SK-N-SH (cell line): ENCODE measurements at regions not wholly inside any gene's neighbourhood (a gene's known extent, or its start where the extent isn't known, plus 50 kb on each side); places are given as distances from the start of the nearest gene placed in this dataset.

Experiments used
- CTCF ChIA-PET: fragments of 300-600, 350-600 bp; formaldehyde crosslinking; extraction: SDS; loops from one replicate; lab custom pipeline; 2021; lab: Yijun Ruan, JAX
- POLR2A ChIA-PET: fragments of 350-600 bp; sonication (Branson Sonifier 250); formaldehyde crosslinking; extraction: SDS; loops from one replicate; lab custom pipeline; 2020; ENCODE audit warnings: antibody characterized with exemption, inconsistent platforms; lab: Yijun Ruan, JAX
- DNase-seq: peaks from one replicate; pipeline ENCODE4 v3.0.0; 2012
- H2AFZ ChIP-seq: fragments of 200-600 bp; sonication (generic); 2 replicates; pipeline ENCODE4 v1.8.1; 2016; ENCODE audit warnings: antibody characterized with exemption, mild to moderate bottlenecking, low read depth
- H3F3A ChIP-seq: fragments of 200-600 bp; sonication (generic); replicated peaks from 2 replicates; pipeline ENCODE3; 2016; ENCODE audit warnings: antibody characterized with exemption, mild to moderate bottlenecking; ENCODE audit not compliant: insufficient read depth
- H3K27ac ChIP-seq, 2 experiments: fragments of 200-500 bp in 1 of 2; fragments of 200-600 bp in 1 of 2; sonication (Bioruptor generic) in 1 of 2; sonication (generic), shearing (Covaris generic) in 1 of 2; 2 replicates each; pipeline versions ENCODE4 v1.5.1 to v1.6.1; 2014 to 2016; ENCODE audit warnings: low read depth in 2 of 2, inconsistent platforms in 1 of 2, low read length in 1 of 2, mild to moderate bottlenecking in 1 of 2, mixed read lengths in 1 of 2
- H3K27me3 ChIP-seq: fragments of 200-600 bp; sonication (generic), shearing (Covaris generic); 2 replicates; pipeline ENCODE4 v1.6.1; 2016; ENCODE audit warnings: mixed run types; ENCODE audit not compliant: insufficient read depth
- H3K36me3 ChIP-seq, 2 experiments: fragments of 200-500 bp in 1 of 2; fragments of 200-600 bp in 1 of 2; sonication (Bioruptor generic) in 1 of 2; sonication (generic) in 1 of 2; replicated peaks in 1 of 2; 2 replicates each; pipeline versions ENCODE3 to v1.5.1; 2014 to 2016; ENCODE audit warnings: low read length in 1 of 2, mild to moderate bottlenecking in 1 of 2; ENCODE audit not compliant: insufficient read depth in 2 of 2, control insufficient read depth in 1 of 2
- H3K4me1 ChIP-seq, 2 experiments: fragments of 200-500 bp in 1 of 2; fragments of 200-600 bp in 1 of 2; sonication (Bioruptor generic) in 1 of 2; sonication (generic), shearing (Covaris generic) in 1 of 2; 2 replicates each; pipeline versions ENCODE4 v1.5.1 to v1.6.1; 2014 to 2016; ENCODE audit warnings: low read depth in 1 of 2, low read length in 1 of 2, mixed run types in 1 of 2; ENCODE audit not compliant: insufficient read depth in 2 of 2, control insufficient read depth in 1 of 2
- H3K4me2 ChIP-seq: fragments of 200-600 bp; sonication (generic), shearing (Covaris generic); 2 replicates; pipeline ENCODE4 v1.6.1; 2017; ENCODE audit warnings: mixed run types
- H3K4me3 ChIP-seq, 2 experiments: fragments of 200-500 bp in 1 of 2; fragments of 200-600 bp in 1 of 2; sonication (Bioruptor generic) in 1 of 2; sonication (generic), shearing (Covaris generic) in 1 of 2; 2 replicates each; pipeline versions ENCODE4 v1.5.1 to v1.8.1; 2014 to 2016; ENCODE audit warnings: low read depth in 2 of 2, inconsistent platforms in 1 of 2, low read length in 1 of 2, mild to moderate bottlenecking in 1 of 2, mixed read lengths in 1 of 2, moderate library complexity in 1 of 2
- H3K79me2 ChIP-seq: fragments of 200-600 bp; sonication (generic); 2 replicates; pipeline ENCODE4 v1.8.1; 2017; ENCODE audit warnings: mild to moderate bottlenecking; ENCODE audit not compliant: insufficient read depth
- H3K9ac ChIP-seq: fragments of 200-600 bp; sonication (generic); 2 replicates; pipeline ENCODE4 v1.6.1; 2017; ENCODE audit warnings: mixed run types
- H3K9me2 ChIP-seq: fragments of 200-600 bp; sonication (generic); 2 replicates; pipeline ENCODE4 v1.6.1; 2017; ENCODE audit warnings: mixed run types
- H3K9me3 ChIP-seq: fragments of 200-600 bp; sonication (generic); 2 replicates; pipeline ENCODE4 v1.6.1; 2017; ENCODE audit warnings: mixed run types, mild to moderate bottlenecking, moderate library complexity
- H4K20me1 ChIP-seq: fragments of 200-600 bp; sonication (generic); 2 replicates; pipeline ENCODE4 v1.6.1; 2017; ENCODE audit warnings: mild to moderate bottlenecking, mixed run types; ENCODE audit not compliant: insufficient read depth
- CHD2 ChIP-seq: fragments of 150-350 bp; IDR thresholded peaks from 2 replicates; pipeline ENCODE4 v1.6.1; 2018; ENCODE audit warnings: low read length; ENCODE audit not compliant: partially characterized antibody
- ELF1 ChIP-seq: IDR thresholded peaks from 2 replicates; pipeline ENCODE4 v1.4.0; 2012
- EZH2phosphoT487 ChIP-seq: fragments of 200-600 bp; sonication (generic); IDR thresholded peaks from 2 replicates; pipeline ENCODE4 v1.6.1; 2017; ENCODE audit warnings: low read depth, mixed run types, mild to moderate bottlenecking, antibody characterized with exemption, moderate library complexity, borderline replicate concordance
- FOXJ3 ChIP-seq: sonication (generic); formaldehyde crosslinking; IDR thresholded peaks from 2 replicates; pipeline ENCODE4 v1.5.1; 2020; ENCODE audit warnings: mild to moderate bottlenecking, missing genetic modification reagents
- FOXM1 ChIP-seq: IDR thresholded peaks from 2 replicates; pipeline ENCODE4 v1.4.0; 2012; ENCODE audit warnings: low read depth, mild to moderate bottlenecking
- JUND ChIP-seq: IDR thresholded peaks from 2 replicates; pipeline ENCODE4 v1.4.0; 2012
- MAX ChIP-seq: IDR thresholded peaks from 2 replicates; pipeline ENCODE4 v1.4.0; 2012; ENCODE audit warnings: low read depth
- MXI1 ChIP-seq: IDR thresholded peaks from 2 replicates; pipeline ENCODE4 v1.6.1; 2012; ENCODE audit warnings: mild to moderate bottlenecking, low read depth, low read length, improper control_type of control experiment
- NFIC ChIP-seq: IDR thresholded peaks from 2 replicates; pipeline ENCODE4 v1.4.0; 2012; ENCODE audit warnings: borderline replicate concordance
- POLR2AphosphoS5 ChIP-seq: IDR thresholded peaks from 2 replicates; pipeline ENCODE4 v1.6.1; 2012; ENCODE audit warnings: low read depth, low read length
- RAD21 ChIP-seq: IDR thresholded peaks from 2 replicates; pipeline ENCODE4 v1.6.1; 2012; ENCODE audit warnings: mild to moderate bottlenecking, low read length
- RCOR1 ChIP-seq: fragments of 150-350 bp; IDR thresholded peaks from 2 replicates; pipeline ENCODE4 v1.6.1; 2017; ENCODE audit warnings: antibody characterized with exemption, low read length
- RFX5 ChIP-seq: IDR thresholded peaks from 2 replicates; pipeline ENCODE4 v1.6.1; 2012; ENCODE audit warnings: mild to moderate bottlenecking, improper control_type of control experiment, low read length
- RXRA ChIP-seq: IDR thresholded peaks from 2 replicates; pipeline ENCODE4 v1.4.0; 2012; ENCODE audit warnings: low read depth, mild to moderate bottlenecking, borderline replicate concordance
- TEAD4 ChIP-seq: IDR thresholded peaks from 2 replicates; pipeline ENCODE4 v1.4.0; 2012; ENCODE audit warnings: mild to moderate bottlenecking, borderline replicate concordance; ENCODE audit not compliant: insufficient read depth
- YY1 ChIP-seq: IDR thresholded peaks from 2 replicates; pipeline ENCODE4 v1.4.0; 2012; ENCODE audit warnings: low read depth, mild to moderate bottlenecking
- WGBS: methylation state at CpG from one replicate; pipeline ENCODE4 v1.1.6; 2017; ENCODE audit warnings: low lambda C conversion rate; 5-methylcytosine and 5-hydroxymethylcytosine counted together
- TF ChIP-seq, protein P1 (sequence below): fragments of 200-600 bp; sonication (generic); IDR thresholded peaks from 2 replicates; pipeline ENCODE4 v1.6.1; 2017; ENCODE audit warnings: antibody characterized with exemption, mild to moderate bottlenecking, moderate library complexity
- TF ChIP-seq, protein P2 (sequence below): fragments of 150-350 bp; IDR thresholded peaks from 2 replicates; pipeline ENCODE4 v1.6.1; 2016; ENCODE audit warnings: mild to moderate bottlenecking, low read depth, low read length

DNA sequence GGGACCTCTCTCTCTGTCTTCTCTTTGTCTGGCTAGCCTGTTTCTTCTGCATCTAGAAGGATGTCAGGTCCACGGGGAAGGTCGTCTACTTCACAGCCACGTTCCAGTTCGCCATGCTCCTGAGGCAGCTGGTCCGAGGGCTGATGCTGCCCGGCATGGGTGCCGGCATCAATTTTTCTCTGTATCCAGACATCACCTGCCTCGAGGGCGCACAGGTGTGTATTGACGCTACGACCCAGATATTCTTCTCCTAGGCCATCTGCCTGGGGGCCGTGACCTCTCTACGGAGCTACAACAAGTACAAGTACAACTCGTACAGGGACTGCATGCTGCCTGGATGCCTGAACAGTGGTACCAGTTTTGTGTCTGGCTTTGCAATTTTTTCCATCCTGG, 841.6 kb upstream of the TMPRSS15 start:
- H3K9me3 ChIP-seq = no peaks in the 10 kb centered on the region
- WGBS = 44% methylated on average over 13 of the region's 14 CpGs
- H3K9ac ChIP-seq = no peak overlapping the region
- H3K79me2 ChIP-seq = no peaks in the 10 kb centered on the region
- no peak overlapping the region for H3K4me2 ChIP-seq
- H3K27me3 ChIP-seq = no peaks in the 10 kb centered on the region
- CTCF ChIA-PET = no interaction called here
- POLR2A ChIA-PET = no interaction called here
- H3K36me3 ChIP-seq = no peaks in the 10 kb centered on the region
- no peaks in the 10 kb centered on the region for H3F3A ChIP-seq
- H4K20me1 ChIP-seq = no peaks in the 10 kb centered on the region
- H3K9me2 ChIP-seq = no peaks in the 10 kb centered on the region
- no peak overlapping the region for H2AFZ ChIP-seq
- H3K4me3 ChIP-seq = no peak overlapping the region
- TF ChIP-seq NFIC (no peak), POLR2AphosphoS5 (no peak), MXI1 (no peak), CHD2 (no peak)
- no peak for DNase-seq
- no peaks in the 10 kb centered on the region for H3K4me1 ChIP-seq
- H3K27ac ChIP-seq = no peak overlapping the region

DNA sequence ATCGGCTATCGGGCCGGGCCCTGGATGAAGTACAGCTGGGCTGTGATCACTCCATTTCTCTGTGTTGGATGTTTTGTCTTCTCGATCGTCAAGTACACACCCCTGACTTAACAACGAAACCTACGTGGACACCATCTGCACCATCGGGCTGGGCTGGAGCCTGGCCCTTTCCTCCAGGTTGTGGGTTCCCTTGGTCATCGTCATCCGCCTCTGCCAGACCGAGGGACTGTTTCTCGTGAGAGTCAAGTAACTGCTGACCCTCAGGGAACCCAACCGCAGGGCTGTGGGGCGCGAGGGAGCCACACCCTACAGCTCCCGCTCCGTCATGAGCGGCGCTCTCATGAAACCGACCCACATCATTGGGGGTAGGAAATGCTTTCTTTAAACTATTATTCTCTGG, 842.4 kb upstream of the TMPRSS15 start:
- no peaks in the 10 kb centered on the region for H4K20me1 ChIP-seq
- POLR2A ChIA-PET = no interaction called here
- H3K4me3 ChIP-seq = no peak overlapping the region
- no peak overlapping the region for H3K4me2 ChIP-seq
- H3K9me2 ChIP-seq = no peaks in the 10 kb centered on the region
- H3K4me1 ChIP-seq = no peaks in the 10 kb centered on the region
- H3K79me2 ChIP-seq = no peaks in the 10 kb centered on the region
- H3K27ac ChIP-seq = no peak overlapping the region
- no peak overlapping the region for H3K9ac ChIP-seq
- no peaks in the 10 kb centered on the region for H3K36me3 ChIP-seq
- 63% methylated on average over 15 of the region's 20 CpGs for WGBS
- CTCF ChIA-PET = no interaction called here
- H3K27me3 ChIP-seq = no peaks in the 10 kb centered on the region
- no peak for DNase-seq
- H3F3A ChIP-seq = no peaks in the 10 kb centered on the region
- H2AFZ ChIP-seq = no peak overlapping the region
- no peaks in the 10 kb centered on the region for H3K9me3 ChIP-seq
- no peak for TF ChIP-seq MXI1
- TF ChIP-seq TEAD4 = no peak
- TF ChIP-seq RFX5 = no peak
- TF ChIP-seq ELF1 = no peak
- TF ChIP-seq JUND = no peak
- TF ChIP-seq FOXJ3 (CRISPR knock-in tag) = no peak
- TF ChIP-seq RXRA = no peak
- TF ChIP-seq EZH2phosphoT487 = no peak
- TF ChIP-seq, protein P1, sequence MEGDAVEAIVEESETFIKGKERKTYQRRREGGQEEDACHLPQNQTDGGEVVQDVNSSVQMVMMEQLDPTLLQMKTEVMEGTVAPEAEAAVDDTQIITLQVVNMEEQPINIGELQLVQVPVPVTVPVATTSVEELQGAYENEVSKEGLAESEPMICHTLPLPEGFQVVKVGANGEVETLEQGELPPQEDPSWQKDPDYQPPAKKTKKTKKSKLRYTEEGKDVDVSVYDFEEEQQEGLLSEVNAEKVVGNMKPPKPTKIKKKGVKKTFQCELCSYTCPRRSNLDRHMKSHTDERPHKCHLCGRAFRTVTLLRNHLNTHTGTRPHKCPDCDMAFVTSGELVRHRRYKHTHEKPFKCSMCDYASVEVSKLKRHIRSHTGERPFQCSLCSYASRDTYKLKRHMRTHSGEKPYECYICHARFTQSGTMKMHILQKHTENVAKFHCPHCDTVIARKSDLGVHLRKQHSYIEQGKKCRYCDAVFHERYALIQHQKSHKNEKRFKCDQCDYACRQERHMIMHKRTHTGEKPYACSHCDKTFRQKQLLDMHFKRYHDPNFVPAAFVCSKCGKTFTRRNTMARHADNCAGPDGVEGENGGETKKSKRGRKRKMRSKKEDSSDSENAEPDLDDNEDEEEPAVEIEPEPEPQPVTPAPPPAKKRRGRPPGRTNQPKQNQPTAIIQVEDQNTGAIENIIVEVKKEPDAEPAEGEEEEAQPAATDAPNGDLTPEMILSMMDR = no peak
- TF ChIP-seq FOXM1 = no peak
- no peak for TF ChIP-seq MAX
- TF ChIP-seq RAD21 = no peak
- TF ChIP-seq RCOR1 = no peak
- TF ChIP-seq YY1 = no peak
- TF ChIP-seq, protein P2, sequence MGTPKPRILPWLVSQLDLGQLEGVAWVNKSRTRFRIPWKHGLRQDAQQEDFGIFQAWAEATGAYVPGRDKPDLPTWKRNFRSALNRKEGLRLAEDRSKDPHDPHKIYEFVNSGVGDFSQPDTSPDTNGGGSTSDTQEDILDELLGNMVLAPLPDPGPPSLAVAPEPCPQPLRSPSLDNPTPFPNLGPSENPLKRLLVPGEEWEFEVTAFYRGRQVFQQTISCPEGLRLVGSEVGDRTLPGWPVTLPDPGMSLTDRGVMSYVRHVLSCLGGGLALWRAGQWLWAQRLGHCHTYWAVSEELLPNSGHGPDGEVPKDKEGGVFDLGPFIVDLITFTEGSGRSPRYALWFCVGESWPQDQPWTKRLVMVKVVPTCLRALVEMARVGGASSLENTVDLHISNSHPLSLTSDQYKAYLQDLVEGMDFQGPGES = no peak
